Stimulated activated CD4-positive, alpha-beta T cell treated with anti-CD3 and anti-CD28 coated beads, Interleukin-1b, Interleukin-23, amount 100 ng/mL, for 1 hour (primary cell): ENCODE measurements at regions not wholly inside any gene's neighbourhood (a gene's known extent, or its start where the extent isn't known, plus 50 kb on each side); places are given as distances from the start of the nearest gene placed in this dataset.
"Not testable (repeated sequence)": the region's sequence is repeated elsewhere in the genome, so short reads cannot be mapped to it uniquely, and the experiment has no call there.

Experiments used
- DNase-seq, 2 donors: peaks; one replicate each; pipeline ENCODE4 v3.0.0-alpha.2; 2020; ENCODE audit warnings: low read depth in 2 of 2

DNA sequence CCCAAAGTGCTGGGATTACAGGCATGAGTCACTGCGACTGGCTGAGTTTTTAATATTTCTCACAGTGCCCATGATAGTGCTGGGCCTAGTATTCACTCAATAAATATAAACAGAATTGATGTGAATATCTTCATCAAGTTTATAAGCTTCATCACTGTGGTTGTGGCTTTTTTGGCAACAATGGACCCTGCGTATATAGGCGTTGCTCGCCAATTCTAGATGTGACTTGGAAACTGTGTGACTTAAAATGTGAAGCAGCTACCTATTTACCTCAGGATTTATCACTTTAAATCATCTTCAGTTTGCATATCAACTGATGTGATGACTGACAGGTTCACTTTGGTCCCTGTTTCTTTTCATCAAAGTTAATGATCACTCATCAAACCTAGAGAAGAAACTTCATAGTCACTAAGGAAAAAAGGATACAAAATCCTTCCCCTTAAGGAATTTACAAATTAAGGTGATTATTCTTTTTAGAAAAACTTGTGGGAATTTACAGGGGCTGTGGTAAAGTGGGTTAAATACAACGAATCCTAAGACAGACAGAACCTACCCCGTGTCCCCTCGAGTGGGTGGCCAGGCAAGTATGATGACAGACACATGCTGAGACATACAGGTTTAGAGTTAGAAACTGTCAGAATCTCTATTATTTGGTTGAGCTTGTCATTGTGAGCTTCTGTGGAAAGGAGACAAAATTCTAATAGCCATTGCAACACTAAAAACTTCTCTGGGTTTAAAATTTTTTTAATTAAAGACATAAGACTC is 101.3 kb downstream of the AKAP11 start:
- DNase-seq, result no peak

DNA sequence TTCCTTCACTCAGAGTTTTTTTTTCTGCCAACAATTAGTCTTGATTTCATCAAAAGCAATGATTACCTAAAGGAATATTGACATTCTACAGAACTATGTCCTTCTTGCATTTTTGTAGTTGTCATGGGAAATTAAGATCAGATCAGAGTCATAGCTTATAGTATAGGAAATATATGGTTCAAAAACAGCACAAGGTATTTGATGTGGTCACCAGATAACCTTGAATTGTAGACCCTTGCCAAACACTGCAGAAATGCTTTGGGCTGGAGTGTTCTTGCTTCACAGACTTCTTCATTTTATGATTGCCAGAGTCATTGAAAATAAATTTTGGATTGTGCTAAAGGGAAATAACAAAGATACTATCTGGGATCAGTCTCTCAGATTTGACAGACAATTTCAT is 103.7 kb downstream of the AKAP11 start:
- DNase-seq, result no peak

DNA sequence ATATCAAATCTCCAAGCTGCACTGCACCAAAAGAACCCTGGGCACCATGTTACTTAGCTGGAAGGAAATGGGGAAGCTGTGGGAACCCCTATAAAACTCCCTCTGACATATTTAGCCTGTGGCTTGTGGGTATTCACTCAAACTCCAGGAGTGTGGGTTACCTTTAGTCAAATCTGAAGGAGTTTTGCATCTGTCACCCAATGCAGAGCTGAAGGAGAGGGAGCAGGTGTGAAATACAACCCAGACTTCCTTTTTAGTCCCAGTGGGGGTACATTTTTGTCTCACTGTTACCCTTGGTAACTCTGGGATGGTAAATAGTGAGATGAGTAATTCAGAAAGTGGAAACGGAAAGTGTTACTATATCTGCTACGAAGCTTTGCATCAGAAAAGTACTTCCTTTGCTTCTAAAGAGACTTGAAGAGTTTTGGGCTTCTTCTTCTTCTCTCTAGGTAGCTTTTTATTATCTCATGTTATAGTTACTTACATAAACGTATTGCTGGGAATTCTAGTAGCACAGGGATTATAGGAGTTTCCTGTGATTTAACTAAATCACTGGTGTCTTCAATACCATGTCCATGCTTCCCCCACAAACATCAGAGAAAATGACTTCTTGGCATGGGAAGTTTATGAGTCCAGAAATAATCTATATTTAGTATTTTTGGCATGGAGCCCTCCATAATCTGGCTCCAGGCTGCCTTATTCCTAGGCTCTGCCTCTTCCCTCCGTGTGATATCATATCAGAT is 105.9 kb downstream of the AKAP11 start:
- DNase-seq, result no peak

DNA sequence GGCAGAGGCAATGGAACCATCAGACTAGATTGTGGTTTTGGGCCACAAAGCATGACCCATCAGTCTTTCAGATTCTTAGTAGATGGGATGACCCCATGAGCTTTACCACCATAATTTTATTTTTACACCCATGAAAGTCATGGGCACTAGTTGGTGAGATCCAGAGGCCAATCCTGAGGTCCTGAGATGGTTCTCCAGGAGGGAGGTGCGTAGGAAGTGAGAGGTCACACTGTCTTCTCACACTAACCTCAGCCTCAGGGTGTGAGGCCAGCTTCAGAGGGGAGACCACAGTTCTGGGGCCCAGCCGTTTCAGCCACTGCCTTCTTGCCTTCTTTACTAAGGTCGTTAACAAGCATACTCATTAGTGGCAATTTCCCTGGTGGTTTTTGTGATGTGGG is 106.4 kb downstream of the AKAP11 start:
- no peak for DNase-seq

DNA sequence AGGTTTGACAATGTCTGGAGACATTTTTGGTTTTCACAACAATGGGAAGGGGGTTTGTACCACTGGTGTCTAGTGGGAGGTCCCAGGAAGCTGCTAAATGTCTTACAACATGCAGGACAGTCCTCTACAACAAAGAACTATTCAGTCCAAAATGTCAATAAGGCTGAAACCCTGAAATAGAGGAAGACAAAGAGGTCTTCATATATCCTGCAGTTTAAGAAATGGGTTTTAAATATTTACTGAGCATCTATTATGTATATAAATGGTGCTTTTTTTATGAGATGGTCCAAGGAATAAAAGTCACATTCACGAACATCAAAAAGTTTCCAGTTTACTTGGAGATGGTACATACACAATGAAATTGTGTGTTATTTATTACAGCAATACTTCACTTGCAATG is 107.3 kb downstream of the AKAP11 start:
- DNase-seq, result no peak

DNA sequence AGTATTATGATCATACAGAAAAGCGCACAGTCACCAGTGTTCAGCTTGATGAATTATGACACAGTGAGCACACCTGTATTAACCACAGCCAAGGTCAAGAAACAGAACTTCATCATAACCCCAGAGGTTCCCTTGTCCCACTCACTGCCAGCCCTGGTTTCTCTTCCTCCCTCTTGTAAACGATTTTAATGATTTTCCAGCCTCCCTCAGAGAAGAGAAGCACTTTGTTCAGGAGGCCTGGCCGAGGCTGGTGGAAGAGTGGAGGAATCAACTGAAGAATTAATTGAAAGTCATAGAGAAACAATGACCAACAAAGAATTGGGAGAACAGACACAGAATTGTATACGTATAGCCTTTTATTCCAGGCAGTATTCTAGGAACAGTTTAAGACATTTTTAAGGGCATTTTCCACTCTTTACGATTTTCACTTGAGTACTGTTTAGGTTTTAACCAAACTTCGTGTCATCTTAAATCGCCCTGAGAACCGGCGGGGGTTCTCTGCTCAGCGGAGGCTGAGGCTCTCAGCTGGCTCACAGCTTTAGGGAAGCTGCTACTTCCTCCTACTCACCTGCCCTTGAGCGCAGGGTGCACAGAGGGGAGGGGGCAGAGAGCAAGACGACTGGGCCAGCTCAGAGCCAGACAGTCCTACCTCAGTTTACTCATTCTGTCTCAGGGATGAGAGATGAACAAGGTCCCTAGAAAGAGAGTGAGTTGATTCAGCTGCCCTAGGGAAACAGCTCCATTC is 108.6 kb downstream of the AKAP11 start:
- no peak for DNase-seq

DNA sequence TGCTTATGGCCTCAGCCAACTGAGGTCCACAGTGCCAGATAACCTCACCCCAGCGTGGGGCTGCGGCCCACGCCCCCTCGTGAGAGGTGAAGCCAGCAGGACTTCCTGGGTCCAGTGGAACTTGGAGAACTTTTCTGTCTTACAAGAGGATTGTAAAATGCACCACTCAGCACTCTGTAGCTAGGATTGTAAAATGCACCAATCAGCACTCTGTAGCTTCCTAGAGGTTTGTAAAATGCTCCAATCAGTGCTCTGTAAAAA is 109.1 kb downstream of the AKAP11 start:
- no peak for DNase-seq

DNA sequence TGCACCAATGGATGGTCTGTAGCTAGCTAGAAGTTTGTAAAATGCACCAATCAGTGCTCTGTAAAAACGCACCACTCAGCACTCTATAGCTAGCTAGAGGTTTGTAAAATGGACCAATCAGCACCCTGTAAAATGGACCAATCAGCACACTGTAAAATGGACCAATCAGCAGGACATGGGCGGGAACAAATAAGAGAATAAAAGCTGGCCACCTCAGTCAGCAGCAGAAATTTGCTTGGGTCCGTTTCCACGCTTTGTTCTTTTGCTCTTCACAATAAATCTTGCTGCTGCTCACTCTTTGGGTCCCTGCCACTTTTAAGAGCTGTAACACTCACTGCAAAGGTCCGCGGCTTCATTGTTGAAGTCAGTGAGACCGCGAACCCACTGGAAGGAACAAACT is 109.5 kb downstream of the AKAP11 start:
- not testable (repeated sequence) for DNase-seq

DNA sequence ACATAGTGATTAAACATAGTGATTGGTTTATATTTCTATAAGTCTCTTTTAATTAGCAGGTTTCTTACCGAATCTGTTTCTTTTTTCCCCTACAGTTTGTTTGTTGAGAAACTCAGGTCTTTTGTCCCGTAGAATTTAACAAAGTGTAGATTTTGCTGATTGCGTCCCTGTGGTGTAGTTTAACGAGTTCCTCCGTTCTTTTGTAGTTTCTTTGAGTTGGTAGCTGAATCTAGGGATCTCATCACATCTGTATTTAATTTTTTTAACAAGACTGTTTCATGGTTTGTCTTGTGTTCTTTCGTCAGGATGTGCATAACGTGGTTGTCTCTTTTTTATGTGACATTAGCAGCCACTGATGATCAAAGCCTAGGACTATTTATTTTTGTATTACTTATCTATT is 111.1 kb downstream of the AKAP11 start:
- no peak for DNase-seq

DNA sequence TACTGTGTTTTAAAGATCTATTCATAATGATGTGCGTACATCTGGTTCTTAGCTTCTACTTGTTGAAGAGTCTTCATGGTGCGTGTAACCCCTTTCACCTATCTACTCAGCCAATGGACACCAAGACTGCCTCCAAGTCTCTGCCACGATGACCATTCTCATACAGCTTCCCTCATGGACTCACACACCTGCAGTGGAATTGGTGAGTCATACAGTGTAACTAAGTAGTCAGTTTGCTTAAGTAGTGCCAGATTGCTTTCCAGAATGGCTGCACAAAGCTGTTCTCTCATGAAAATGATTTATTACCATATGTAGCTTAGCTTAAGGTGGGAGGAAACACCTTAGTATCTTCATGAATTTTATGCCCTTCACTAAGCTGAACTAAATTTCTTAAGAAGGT is 112.3 kb downstream of the AKAP11 start:
- no peak for DNase-seq

DNA sequence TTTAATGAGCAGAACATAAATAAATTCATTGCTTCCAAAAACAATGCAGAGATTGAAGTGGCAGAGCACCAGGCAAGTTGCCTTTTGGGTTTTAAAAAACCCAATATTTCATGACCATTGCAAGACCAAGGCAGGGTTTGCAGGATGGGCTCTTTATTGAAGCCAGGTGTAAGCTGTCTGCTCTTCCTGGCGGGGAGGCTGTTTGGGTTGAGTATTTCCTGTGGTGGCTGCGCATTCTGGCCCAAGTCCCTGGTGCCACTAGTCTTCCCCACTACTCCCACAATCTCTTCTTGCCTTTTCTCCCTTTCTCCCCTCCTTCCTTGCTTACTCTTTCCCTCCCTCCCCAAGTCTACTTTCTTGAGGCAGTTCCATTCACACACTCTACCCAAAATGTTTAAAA is 116.4 kb downstream of the AKAP11 start:
- DNase-seq, result no peak

DNA sequence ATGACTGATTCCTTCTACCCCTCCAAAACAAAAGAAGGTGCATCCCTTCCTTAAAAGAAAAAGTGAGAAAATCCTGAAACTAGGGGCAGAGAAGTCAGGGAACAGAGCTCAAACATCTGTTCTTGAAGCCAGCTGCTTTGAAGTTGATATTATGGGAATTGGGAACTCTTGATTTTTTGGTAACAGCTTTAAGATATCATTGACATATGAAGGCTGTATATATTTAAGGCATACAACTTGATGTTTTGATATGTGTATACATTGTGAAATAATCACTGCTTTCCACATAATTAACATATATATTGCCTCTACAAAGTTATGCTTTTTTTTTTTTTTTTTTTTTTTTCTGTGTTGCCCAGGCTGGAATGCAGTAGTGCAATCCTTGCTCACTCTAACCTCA is 117.1 kb downstream of the AKAP11 start:
- DNase-seq, result no peak

DNA sequence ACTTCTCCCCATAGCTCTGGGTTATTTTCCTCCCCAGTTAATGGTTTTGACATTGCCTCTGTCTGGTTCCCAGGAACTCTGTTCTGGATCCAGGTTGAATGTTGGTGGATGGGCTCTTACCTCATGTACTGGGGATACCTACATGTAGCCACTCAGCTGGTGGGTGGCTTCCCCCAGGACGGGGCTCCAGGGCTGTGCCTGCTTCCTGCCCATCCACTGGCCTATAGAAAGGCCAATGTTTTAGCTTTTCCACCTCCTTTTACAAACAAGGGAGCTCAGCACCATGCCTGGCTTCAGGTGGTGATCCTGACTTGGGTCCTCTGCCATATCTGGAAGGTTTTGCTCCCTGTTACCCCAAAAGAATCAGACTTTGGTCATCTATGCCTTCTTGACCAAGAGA is 120.2 kb downstream of the AKAP11 start:
- no peak for DNase-seq

DNA sequence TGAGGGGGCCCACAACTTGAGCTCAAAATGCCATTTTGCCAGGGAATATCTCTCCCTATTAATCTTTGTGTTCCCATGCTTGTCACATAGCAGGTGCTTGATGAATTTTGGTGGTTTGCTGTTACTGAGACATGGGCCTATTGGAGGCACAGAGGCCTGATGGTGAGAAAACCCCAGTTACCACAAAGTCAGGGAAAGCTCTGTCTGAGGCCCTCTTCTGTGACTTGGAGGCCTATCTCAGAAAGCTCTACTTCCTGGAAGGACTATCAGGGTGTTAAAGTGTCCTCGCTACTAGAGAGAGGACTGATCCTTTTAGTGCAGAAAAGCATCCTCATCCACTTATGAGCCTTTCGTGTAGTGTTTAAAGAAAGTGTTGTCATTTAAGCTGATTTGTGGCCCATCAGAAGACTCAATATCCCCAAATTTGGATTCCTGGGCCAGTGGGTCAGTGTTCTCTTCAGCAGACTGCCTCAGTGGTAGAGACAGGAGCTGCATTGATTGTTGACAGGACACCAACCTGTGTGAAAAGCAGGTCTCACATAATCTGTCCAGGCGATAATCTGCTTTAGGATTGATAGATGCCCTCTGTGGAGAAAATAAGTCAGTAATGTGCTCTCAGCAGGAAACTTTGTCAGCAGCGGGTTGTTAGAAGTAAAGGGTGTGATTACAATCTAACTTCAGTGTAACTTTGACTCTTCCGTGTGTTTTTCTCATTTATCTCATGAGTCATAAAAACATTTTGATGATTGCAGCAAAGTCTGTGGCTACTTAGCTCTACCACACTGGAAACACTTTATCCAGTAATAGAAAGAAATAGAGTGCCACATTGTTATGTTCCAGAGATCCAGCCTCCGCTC is 121.0 kb downstream of the AKAP11 start:
- no peak for DNase-seq

DNA sequence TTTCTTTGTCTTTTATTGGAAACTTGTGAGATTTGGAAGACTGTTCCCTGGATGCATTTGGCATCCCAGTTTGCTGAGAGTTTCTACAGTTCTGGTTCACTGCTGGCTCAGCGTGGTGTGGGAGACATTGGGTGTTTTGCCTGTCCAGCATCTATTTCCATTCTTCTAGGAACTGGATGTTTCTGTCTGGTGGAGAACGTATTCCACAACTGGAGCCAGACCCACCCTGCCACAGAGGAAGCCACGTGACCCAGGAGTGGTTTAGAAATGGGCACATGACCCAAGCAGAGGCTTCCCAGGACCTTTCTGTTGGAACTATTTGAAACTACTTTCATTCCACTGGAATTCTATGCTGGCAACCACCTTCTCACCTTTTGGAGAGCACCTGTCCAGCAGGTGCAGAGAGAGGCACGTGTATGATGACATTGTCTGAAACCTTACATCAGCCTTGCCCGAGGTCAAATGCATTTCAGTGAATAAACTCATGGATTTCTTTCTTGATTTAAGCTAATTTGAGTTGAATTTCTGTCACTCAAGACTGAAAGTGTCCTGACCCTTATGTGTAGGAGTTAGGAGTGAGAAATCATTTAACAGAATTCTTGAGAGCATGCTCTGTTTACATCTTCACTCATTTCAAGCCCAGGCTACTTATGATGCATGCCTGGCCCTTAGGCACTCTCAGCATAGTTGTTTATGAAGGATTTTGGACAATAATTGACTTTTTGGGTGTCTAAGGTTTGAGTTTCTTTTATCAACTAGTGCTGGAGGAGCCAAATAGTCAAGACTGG is 121.8 kb downstream of the AKAP11 start:
- no peak for DNase-seq

DNA sequence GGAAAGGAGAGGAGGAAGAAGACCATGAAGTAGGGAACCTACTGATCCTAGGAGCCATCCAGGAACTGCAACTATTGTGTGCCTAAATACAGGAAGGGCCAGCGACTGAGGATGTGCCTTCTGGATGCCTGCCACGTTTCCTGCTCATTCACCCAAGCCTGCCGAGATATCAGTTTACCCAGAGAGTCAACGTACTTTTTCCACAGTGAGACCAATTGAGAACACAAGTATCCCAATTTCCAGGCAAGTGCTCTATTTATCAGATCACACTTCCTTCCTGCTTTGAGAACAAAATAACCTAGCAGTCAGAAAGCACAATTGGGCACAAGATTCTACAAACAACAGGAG is 122.4 kb downstream of the AKAP11 start:
- no peak for DNase-seq

DNA sequence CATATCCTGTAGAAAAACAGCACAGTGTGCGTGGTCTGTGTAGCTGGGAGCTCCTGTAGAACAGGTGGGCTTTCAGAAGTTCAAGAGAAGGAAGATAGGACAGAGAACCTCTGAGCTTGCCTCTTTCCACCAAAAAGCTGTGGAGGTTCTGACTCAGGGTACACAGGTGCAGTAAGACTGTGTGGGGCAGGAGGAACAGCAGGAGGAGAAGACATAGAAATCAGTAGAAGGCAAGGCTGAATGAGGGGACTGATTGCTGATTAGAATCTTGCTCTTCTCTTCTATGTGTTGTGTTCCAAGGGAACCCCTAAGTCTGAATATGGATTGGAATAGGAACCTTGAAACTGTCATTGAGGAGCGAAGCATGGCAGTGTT is 122.7 kb downstream of the AKAP11 start:
- DNase-seq, result no peak

DNA sequence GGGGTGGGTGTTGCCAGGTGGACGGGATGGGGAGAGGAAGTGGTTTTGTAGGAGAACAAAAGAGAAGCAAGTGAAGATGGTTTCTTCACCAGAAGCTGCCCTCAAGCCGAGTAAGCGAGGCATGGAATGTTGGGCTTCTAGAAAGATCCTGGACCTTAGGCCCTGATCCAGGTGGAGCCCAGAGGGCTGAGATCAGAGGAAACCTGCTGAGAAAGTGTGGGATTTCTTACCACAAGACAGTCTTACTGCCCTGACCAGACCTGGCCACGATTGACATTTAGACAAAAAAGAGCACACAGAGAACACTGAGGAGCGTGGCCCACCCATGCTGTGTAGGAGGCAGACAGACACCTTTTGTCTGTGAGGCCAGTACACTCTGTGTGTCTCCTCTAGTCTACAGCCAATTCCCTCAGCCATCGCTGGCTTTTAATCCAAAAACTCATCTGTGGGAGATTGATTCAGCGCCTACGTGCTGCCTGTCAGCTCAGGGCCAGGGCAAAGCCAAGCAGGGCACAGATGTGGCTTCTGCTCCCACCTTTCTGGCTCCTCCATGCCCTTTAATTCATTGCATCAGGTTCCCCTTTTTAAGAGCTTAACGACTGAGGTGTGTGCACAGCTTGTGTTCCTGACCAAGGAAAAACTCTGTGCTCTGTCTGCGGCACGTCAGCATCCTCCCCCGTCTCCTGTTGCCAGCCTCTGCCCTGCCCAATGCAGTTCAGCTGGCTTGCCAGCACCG is 123.3 kb downstream of the AKAP11 start:
- no peak for DNase-seq

DNA sequence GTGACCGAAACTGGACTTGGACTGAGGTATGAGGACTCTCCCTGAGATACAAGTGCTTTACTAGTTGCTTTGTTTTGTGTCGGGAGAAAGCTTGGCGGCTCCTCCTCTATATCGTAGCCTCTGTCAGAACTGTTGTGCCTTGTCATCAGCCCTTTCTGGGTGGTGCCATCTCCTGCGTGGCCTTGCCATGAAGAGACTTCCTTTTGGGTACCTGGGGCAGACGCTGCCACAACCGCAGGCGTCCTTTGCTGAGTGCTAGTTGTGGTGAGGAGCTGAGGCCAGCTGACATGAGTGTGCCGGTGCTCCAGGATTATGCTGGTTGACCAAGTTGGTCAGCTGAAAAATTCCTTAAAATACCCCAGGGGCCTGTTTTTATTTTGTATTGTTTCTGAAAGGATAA is 124.5 kb downstream of the AKAP11 start:
- DNase-seq, result no peak

DNA sequence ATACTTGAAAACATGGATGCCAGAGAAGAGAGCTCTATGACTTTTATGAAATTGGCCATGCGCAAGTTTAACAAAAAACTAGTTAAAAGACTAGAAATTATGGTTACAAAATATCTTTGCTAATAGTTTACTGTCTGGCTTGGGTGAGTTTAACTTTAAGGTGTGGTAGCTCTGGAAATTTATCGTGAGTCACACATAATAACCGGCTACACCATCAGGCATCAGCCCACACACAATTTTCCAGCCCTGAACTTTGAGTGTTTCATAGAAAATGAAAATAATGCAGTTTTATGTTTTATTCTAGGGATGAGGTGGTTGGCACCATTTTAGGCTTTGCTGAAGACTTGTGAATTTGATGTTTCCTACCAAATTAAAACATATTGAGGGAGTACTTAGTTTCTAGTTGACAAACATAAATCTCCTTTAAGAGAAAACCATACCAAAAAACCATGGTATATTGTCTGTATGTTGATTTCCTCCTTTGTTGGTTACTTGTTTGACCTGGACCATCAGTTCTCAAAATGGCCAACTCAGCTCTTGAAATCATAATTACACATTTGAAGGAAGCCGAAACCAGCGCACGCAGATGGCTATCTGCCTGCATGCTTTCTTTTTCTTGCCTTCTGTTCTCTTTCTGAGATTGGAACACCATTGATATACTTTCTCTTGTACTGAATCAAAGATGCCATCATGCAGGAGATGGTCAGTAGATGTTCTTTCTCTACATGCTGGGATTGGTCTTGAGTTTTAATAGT is 125.1 kb downstream of the AKAP11 start:
- no peak for DNase-seq
